ENCODE measurements at regions not wholly inside any gene's neighbourhood (a gene's known extent, or its start where the extent isn't known, plus 50 kb on each side); places are given as distances from the start of the nearest gene placed in this dataset.

- no peak for TF ChIP-seq REST (IDR thresholded peaks at IDR 0.05; ENCODE audit: low read depth)
- TF ChIP-seq CTCF (IDR thresholded peaks at IDR 0.05 in 2 of 3, conservative IDR thresholded peaks at IDR 0.05 in 1 of 3; ENCODE audit: borderline replicate concordance in 1 of 3, insufficient read depth in 1 of 3, low read depth in 2 of 3, low read length in 2 of 3) = no peak
- TF ChIP-seq POLR2AphosphoS5 (IDR thresholded peaks at IDR 0.05; ENCODE audit: low read depth, low read length) = no peak
- TF ChIP-seq EZH2phosphoT487 (IDR thresholded peaks at IDR 0.05; ENCODE audit: borderline replicate concordance) = no peak
- TF ChIP-seq EZH2 (IDR thresholded peaks at IDR 0.05) = no peak
- TF ChIP-seq POLR2A (IDR thresholded peaks at IDR 0.05; ENCODE audit: borderline replicate concordance, extremely low read depth, insufficient read depth, insufficient read length) = no peak
- no peak for TF ChIP-seq CEBPB (IDR thresholded peaks at IDR 0.05; ENCODE audit: low read depth)
- TF ChIP-seq SIN3A (IDR thresholded peaks at IDR 0.05; ENCODE audit: low read depth) = no peak
- TF ChIP-seq SRF (IDR thresholded peaks at IDR 0.05; ENCODE audit: low read depth) = no peak
- TF ChIP-seq FOSL1 (IDR thresholded peaks at IDR 0.05; ENCODE audit: low read depth) = no peak
Observed at GRCh38 chr2:5937851-5938565, 245.8 kb downstream of the SOX11 start.

All from HCT116 (cell line).